Kidney (tissue), 13 donors: ENCODE measurements at regions not wholly inside any gene's neighbourhood (a gene's known extent, or its start where the extent isn't known, plus 50 kb on each side); places are given as distances from the start of the nearest gene placed in this dataset.

ENCODE experiments used
- DNase-seq, 5 donors: peaks; one replicate each; pipeline ENCODE4 v3.0.0-alpha.2; 2013 to 2020
- FAIRE-seq: peaks from 2 replicates; lab custom pipeline; 2012; peaks lifted over from hg19 to GRCh38; lab: Jason Lieb, UNC
- H3K27ac ChIP-seq, 2 donors: one replicate each; pipeline ENCODE4 v1.7.0; 2013; ENCODE audit warnings: low read depth in 2 of 2, low read length in 2 of 2, inconsistent platforms in 1 of 2
- H3K27me3 ChIP-seq: one replicate; pipeline ENCODE4 v1.7.1; 2013; ENCODE audit warnings: low read length, inconsistent platforms; ENCODE audit not compliant: control insufficient read depth, insufficient read depth
- H3K36me3 ChIP-seq, 3 donors: one replicate each; pipeline versions ENCODE4 v1.7.0 to v1.7.1; 2013; ENCODE audit warnings: low read length in 3 of 3, control low read depth in 1 of 3, inconsistent platforms in 1 of 3; ENCODE audit not compliant: insufficient read depth in 3 of 3, control insufficient read depth in 2 of 3
- H3K4me1 ChIP-seq, 3 donors: one replicate each; pipeline versions ENCODE4 v1.7.0 to v1.7.1; 2013; ENCODE audit warnings: low read length in 3 of 3, inconsistent platforms in 1 of 3, low read depth in 1 of 3; ENCODE audit not compliant: control insufficient read depth in 2 of 3, insufficient read depth in 2 of 3
- H3K4me3 ChIP-seq, 3 donors: one replicate each; pipeline versions ENCODE4 v1.7.0 to v1.8.1; 2013; ENCODE audit warnings: low read length in 3 of 3, control low read depth in 1 of 3, inconsistent platforms in 1 of 3
- H3K9ac ChIP-seq, 3 donors: one replicate each; pipeline versions ENCODE4 v1.7.0 to v1.7.1; 2013; ENCODE audit warnings: low read length in 3 of 3, control low read depth in 1 of 3, inconsistent platforms in 1 of 3
- H3K9me3 ChIP-seq, 3 donors: one replicate each; pipeline versions ENCODE4 v1.7.0 to v1.7.1; 2013; ENCODE audit warnings: low read length in 3 of 3, control low read depth in 1 of 3, inconsistent platforms in 1 of 3; ENCODE audit not compliant: control insufficient read depth in 2 of 3, insufficient read depth in 1 of 3
- intact Hi-C: fragments of 100-400 bp; cut with DNase I; formaldehyde crosslinking; loops from one replicate; pipeline ENCODE4 v1.11.1; 2022
- TF ChIP-seq, protein P1 (sequence below): IDR thresholded peaks from 3 replicates; pipeline ENCODE4 v1.5.1; 2012; ENCODE audit warnings: mild to moderate bottlenecking, moderate library complexity, borderline replicate concordance; ENCODE audit not compliant: insufficient read depth; ENCODE audit errors: extremely low read depth
- donor health status: control.
- donor health status: control.
- donor health status: control.
- donor health status: control.
- donor health status: control.
- donor health status: DM: yes; HTN: yes; CAD: no.
- donor health status: Normal renal cell carcinoma (clear cell type).

DNA sequence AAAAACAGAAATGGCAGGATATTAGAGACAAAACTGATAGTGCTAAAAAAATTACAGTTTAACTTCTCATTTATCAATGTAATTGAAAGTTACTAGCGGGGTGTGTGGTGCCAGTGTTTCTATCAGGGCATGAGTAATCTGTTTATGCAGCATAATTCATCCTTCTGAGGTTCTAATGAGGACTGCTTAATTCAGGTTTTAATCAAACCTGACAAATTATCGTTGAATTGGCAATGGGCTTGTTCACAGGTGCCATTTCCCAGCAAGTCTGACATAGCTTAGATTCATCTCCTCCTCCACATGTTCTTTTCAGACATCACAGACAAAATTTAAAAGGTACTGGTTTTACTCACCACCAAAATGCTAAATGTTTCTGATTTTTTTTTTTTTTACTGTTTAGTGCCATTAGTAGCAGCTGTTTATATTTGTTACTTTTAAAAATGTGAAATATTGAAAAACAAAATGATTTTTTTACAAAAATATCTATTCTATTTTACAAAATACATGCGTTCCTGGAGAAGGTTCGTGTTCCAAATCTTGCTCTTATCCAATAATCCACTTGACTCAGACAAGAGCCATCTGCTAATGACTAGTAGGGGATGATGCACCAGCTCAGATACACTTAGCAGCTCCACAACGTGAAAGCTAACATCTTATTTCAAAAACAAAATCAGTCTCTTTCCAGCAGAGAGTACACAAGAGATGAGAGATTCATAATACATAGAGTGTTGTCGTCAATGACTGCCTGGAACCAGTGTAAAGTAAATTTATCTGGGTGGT is 447.7 kb upstream of the DPPA4 start:
- H3K27me3 ChIP-seq = no peaks in the 10 kb centered on the region
- TF ChIP-seq, protein P1, sequence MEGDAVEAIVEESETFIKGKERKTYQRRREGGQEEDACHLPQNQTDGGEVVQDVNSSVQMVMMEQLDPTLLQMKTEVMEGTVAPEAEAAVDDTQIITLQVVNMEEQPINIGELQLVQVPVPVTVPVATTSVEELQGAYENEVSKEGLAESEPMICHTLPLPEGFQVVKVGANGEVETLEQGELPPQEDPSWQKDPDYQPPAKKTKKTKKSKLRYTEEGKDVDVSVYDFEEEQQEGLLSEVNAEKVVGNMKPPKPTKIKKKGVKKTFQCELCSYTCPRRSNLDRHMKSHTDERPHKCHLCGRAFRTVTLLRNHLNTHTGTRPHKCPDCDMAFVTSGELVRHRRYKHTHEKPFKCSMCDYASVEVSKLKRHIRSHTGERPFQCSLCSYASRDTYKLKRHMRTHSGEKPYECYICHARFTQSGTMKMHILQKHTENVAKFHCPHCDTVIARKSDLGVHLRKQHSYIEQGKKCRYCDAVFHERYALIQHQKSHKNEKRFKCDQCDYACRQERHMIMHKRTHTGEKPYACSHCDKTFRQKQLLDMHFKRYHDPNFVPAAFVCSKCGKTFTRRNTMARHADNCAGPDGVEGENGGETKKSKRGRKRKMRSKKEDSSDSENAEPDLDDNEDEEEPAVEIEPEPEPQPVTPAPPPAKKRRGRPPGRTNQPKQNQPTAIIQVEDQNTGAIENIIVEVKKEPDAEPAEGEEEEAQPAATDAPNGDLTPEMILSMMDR = no peak
- H3K4me3 ChIP-seq = no peak overlapping the region
- intact Hi-C loops = no loop called here
- FAIRE-seq (no peak), DNase-seq (no peak)
- no peaks in the 10 kb centered on the region for H3K9me3 ChIP-seq
- no peak overlapping the region for H3K27ac ChIP-seq
- H3K36me3 ChIP-seq = no peaks in the 10 kb centered on the region
- H3K9ac ChIP-seq = no peak overlapping the region
- no peaks in the 10 kb centered on the region for H3K4me1 ChIP-seq

DNA sequence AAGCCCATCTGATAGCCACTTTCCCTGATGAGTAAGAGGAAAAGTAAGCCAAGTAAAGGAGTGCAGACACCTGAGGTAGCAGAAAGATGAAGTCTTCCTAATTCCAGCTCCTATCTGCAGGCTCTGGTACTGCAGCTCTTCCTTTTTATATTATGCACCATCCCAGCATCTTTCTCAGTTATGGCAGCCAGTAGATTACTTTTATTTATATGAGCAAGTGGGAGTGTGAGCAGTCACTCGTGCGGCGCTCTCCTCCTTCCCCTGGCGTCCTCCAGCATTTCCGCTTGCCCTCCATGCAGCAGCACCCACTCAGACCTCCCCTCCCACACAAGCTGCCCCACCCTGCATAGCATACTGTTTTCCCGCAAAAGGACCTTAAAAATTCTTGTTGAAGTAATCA is 465.9 kb upstream of the DPPA4 start:
- TF ChIP-seq, protein P1 = peak; percentile 19
- no peaks in the 10 kb centered on the region for H3K4me1 ChIP-seq
- DNase-seq = no peak
- no peaks in the 10 kb centered on the region for H3K27me3 ChIP-seq
- H3K36me3 ChIP-seq = no peaks in the 10 kb centered on the region
- FAIRE-seq = no peak
- H3K9me3 ChIP-seq = no peaks in the 10 kb centered on the region
- no peak overlapping the region for H3K9ac ChIP-seq
- no peak overlapping the region for H3K4me3 ChIP-seq
- intact Hi-C loops = no loop called here
- H3K27ac ChIP-seq = no peak overlapping the region

DNA sequence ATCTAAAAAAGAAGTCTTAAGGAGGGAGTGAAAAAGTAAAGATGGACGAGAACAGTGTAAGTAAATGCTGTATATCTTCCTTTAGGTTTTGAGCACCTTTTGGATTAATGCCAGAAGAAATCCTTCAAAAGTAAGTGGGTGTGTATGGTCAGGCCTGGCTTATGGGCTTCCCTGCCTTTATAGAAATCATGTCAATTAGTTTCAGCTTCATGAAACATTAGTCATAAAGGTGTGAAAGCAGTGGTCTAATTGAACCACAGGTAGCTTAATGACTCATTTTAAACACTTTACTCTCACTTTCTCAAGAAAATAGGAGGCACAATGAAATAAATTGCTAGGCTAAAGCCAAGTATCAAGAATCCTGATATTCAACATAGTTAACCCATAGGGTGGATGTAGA is 467.4 kb upstream of the DPPA4 start:
- Histone ChIP-seq H3K4me1 (no peaks in the 10 kb centered on the region), H3K9me3 (no peaks in the 10 kb centered on the region), H3K36me3 (no peaks in the 10 kb centered on the region), H3K27ac (no peak overlapping the region), H3K4me3 (no peak overlapping the region), H3K9ac (no peak overlapping the region), H3K27me3 (no peaks in the 10 kb centered on the region)
- FAIRE-seq (no peak), DNase-seq (no peak)
- intact Hi-C loops = no loop called here
- TF ChIP-seq, protein P1 = no peak
